ENCODE measurements at regions not wholly inside any gene's neighbourhood (a gene's known extent, or its start where the extent isn't known, plus 50 kb on each side); places are given as distances from the start of the nearest gene placed in this dataset.

GRCh38 chr13:108360139-108360538 lies 90.6 kb downstream of the TNFSF13B start:
- DNase-seq: no peak

- no peak for DNase-seq
These were observed 92.3 kb downstream of the TNFSF13B start for GRCh38 chr13:108361769-108362168.

DNA sequence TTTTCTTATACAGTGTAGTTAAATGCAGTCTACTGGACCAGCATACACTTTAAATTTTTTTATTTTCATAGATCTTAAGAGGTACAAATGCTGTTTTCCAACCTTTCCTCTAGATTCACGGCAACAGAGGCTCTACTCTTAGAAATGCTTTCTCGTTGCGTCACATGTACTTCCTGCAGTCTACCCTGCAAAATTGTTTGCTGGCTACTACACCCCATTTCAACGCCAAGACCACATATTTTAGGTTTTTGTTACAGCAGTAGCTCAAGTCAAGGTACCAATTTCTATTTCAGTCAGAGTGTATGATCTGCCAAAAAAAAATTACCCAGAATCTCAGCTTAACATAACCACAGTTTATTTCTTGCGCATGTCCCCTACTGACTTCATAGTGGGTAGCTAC lies 94.1 kb downstream of the TNFSF13B start:
- DNase-seq: no peak

- no peak for DNase-seq
These were observed 95.7 kb downstream of the TNFSF13B start for GRCh38 chr13:108365255-108365654.

DNA sequence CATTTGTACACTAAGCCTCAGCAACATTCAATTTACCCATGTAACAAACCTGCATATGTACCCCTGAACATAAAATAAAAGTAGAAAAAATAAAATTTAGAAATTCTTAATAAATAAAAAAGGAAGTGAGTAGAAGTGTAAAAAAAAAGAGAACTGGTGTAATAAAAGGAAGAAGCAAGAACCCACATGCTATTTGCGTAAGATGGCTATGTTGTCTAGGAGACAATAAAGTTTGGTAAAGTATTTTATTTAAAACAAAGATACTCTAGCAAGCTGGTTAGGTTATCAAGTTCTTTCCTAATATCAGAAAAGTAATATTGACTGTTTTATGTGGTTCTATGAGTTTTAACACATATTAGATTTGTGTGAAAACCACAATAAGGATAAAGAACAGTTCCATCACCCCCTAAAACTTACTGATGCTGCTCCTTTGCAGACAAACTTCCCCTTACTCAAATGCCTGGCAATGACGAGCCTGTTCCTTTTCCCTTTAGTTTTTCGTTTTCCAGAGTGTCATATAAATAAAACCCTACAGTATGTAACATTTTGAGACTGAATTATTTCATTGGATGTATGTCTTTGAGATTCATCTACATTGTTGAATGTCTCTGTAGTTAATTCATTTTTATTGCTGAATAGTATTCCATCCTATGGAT lies 98.9 kb downstream of the TNFSF13B start:
- no peak for DNase-seq

DNA sequence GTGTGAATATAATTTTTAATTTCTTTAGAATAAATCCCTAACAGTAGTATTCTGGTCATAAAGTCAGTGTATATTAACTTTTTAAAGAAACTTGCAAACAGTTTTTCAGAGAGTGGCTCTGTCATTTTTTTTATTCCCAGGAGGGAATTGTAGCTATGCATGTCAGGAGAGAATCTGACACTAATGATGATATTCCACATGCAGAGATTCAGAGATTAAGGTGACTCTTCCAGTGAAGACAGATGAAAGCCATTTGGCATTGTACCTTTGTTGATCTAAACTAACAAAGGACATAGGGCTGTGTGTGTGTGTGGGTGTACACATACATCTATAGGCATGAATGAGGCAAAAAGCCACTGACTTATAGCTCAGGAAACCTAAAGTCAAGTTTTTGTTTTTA lies 99.9 kb downstream of the TNFSF13B start:
- DNase-seq: no peak

GRCh38 chr13:108375034-108375433 lies 105.5 kb downstream of the TNFSF13B start:
- no peak for DNase-seq

DNA sequence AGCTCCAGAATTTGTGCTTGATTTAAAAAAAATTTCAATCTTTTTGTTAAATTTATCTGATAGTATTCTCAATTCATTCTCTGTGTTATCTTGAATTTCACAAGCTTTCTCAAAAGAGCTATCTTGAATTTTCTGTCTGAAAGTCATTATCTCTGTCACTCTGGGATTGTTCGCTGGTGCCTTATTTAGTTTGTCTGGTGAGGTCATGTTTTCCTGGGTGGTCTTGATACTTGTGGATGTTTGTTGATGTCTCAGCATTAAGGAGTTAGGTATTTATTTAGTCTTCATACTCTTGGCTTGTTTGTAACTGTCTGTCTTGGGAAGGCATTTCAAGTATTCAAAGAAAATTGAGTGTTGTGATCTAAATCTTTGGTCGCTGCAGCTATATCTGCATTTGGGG lies 106.3 kb downstream of the TNFSF13B start:
- DNase-seq: no peak

DNA sequence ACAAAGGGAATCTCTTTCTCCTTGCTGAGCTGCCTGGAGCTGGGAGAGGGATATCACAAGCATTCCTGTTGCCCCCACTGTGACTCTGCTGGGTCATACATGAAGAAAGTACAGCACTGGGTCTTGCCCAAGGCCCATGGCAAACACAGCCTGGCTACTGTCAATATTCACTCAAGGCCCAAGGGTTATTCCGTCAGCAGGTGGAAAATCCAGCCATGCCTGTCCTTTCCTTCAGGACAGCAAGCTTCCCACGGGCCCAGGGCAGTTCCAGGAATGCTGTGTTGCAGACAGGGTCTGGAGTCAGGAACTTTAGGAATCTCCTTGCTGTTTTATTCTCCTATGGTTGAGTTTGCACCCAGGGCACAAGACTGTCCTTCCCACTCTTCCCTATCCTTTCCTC lies 106.8 kb downstream of the TNFSF13B start:
- no peak for DNase-seq

DNA sequence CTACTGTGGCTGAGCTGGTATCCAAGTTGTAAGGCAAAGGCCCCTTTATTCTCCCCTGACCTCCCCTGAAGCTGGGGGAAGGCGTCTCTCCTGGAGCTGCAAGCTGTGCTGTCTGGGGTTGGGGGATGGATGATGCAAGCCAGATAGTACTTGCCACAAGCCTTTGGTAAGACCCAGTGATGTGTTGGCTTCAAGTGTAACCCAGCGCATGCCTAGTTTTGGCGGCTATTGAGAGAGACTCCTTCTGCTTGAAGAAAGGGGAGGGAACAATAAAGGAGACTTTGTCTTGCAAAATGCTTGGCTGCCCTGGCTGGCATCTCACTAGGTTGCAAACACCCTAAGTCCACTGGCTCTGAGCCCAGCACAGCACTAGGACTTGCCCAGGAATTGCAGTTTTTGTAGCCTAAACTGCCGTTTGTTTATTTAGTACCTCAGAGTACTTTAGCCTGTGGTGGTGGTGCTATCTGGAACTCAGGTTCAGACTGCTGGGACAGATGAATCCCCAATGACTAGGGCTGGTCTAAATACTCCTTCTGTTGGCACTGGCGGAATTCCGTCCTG lies 108.2 kb downstream of the TNFSF13B start:
- DNase-seq: no peak

DNA sequence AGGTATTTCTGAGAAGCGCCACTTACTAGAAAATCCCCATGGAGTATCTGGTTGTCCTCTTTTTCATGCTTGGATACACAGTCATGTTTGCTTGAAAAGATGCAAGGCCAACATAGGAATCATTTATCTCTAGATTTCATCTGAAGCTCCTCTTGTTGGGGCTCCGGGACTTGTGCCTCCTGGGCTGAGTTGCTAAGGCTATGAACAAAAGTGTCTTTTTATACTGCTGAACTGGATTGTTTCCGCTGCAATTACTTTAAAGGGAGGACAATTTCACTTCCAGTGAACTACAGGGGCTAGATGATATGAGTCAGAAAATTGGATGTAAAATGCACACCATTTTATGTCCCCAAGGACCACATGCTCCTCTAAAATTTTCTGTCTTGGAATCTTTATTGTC lies 114.1 kb downstream of the TNFSF13B start:
- DNase-seq: no peak

- DNase-seq: no peak
These were observed 117.6 kb downstream of the TNFSF13B start for GRCh38 chr13:108387156-108387555.

GRCh38 chr13:108402850-108403249 lies 133.3 kb downstream of the TNFSF13B start:
- no peak for DNase-seq

DNA sequence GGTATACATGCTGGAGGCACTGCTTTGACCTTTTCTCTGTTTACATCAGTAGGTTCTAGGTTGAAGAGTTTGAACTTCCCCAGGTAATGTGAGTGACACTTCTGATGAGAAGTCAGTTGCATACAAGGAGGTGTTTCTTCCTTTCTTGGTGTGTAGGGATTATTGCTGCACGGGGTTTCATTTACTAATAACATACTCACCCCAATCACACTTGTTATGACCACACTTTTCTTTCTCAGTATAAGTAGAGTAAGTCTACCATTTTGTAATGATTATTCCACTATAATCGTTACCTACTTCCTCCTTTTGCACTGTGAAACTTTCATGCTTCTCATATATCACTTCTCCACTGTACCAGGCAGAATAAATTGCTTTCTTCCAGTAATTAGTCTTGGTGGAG lies 138.0 kb downstream of the TNFSF13B start:
- DNase-seq: no peak

GRCh38 chr13:108408672-108409071 lies 139.2 kb downstream of the TNFSF13B start:
- no peak for DNase-seq

- DNase-seq: no peak
These were observed 140.2 kb downstream of the TNFSF13B start for GRCh38 chr13:108409730-108410129.

DNA sequence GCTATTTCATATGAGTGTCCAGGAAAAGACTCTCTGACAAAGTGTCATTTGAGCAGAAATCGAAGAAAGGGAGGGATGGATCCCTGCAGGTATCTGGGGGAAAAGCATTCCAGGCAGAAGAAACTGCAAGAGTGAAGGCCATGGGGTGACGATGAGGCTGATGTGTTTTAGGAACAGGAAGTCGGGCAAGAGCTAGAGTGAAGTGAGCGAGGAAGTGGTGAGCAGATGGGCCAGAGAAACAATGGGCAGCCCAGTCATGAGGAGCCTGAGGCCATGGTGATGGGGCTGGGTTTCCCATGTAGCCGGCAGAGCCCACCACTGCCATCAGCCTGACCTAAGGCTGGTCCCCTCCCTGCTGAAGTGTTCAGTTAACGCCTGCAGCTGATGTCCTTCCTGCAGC lies 150.2 kb downstream of the TNFSF13B start:
- no peak for DNase-seq

DNA sequence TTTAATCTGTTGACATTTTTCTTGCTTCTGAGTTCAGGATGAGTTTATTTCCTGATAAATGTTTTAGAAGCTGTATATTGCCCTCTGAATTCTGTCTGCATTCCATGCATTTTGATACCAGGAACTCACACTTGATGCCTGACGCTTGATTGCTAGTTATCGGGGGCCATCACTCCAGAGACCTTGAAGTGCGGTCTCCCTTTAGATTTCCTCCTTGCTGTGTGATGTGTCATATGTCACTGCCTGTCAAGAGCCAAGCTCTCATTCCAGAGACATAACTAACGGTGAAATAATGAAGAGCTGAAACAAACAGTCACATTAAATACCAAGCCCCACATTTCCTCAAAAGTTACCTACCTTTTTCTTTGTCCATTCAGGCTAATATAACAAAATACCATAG lies 155.5 kb downstream of the TNFSF13B start:
- no peak for DNase-seq

- no peak for DNase-seq
These were observed 157.4 kb downstream of the TNFSF13B start for GRCh38 chr13:108426893-108427292.

GRCh38 chr13:108427355-108427754 lies 157.8 kb downstream of the TNFSF13B start:
- DNase-seq: no peak

- no peak for DNase-seq
These were observed 159.2 kb downstream of the TNFSF13B start for GRCh38 chr13:108428691-108429090.

- DNase-seq: no peak
These were observed 164.6 kb downstream of the TNFSF13B start for GRCh38 chr13:108433976-108434755.

DNA sequence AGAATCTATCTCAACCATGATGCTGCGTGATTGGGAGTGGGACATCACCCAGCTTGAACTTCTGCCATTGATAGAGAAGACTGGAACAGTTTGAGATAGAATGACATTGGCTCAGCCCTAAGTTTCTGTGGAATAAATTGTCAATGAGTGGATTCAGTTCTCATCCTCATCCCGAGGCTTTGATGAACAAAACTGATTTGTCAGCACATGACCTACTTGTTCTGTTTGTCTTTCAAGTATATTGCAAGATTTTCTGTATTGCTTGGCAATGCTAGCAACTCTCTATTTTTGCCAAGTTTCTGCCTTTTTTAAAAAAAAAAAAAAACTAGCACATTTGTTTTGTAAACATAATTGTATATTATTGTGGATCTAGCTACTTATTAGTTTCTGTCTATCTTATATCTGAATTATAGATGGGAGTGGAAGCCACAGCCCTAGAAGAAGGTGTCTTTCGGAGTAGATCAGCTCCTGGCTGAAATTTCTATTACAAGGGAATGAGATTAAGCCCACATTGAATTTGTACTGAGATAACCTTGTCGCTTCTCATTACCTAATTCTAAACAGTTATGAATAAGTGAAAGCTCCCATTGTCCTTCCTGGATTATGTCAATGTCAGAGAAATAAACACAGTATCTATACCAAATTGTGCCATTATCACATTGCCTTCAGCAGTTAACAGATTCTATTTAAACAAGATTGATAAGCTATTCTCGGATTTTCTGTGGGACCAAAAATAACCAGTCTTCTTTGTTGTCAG lies 166.1 kb downstream of the TNFSF13B start:
- no peak for DNase-seq

- no peak for DNase-seq
These were observed 168.0 kb downstream of the TNFSF13B start for GRCh38 chr13:108437496-108437895.

Measured in NCI-H526 (cell line).